Suppressor macrophage treated with lipopolysaccharide for 4 hours (primary cell): ENCODE measurements at regions not wholly inside any gene's neighbourhood (a gene's known extent, or its start where the extent isn't known, plus 50 kb on each side); places are given as distances from the start of the nearest gene placed in this dataset.

Experiments
- DNase-seq: peaks from one replicate; pipeline ENCODE4 v3.0.0-alpha.2; 2020

- DNase-seq = peak; percentile 25
Observed at GRCh38 chr1:209454340-209454994, 129.0 kb upstream of the CAMK1G start.

GRCh38 chr1:209455145-209455544, 128.4 kb upstream of the CAMK1G start:
- DNase-seq = peak; percentile 32

GRCh38 chr1:209455661-209456358, 127.7 kb upstream of the CAMK1G start:
- no peak for DNase-seq

GRCh38 chr1:209456878-209457277, 126.6 kb upstream of the CAMK1G start:
- peak; percentile 27 for DNase-seq

GRCh38 chr1:209457401-209458125, 126.0 kb upstream of the CAMK1G start:
- DNase-seq = no peak

GRCh38 chr1:209458921-209459320, 124.6 kb upstream of the CAMK1G start:
- no peak for DNase-seq

- peak; percentile 20 for DNase-seq
Observed at GRCh38 chr1:209461168-209461567, 122.3 kb upstream of the CAMK1G start.

GRCh38 chr1:209462433-209462832, 121.1 kb upstream of the CAMK1G start:
- no peak for DNase-seq

GRCh38 chr1:209463441-209463840, 120.1 kb upstream of the CAMK1G start:
- peak; percentile 24 for DNase-seq

- no peak for DNase-seq
Observed at GRCh38 chr1:209473025-209473424, 110.5 kb upstream of the CAMK1G start.

GRCh38 chr1:209480345-209480744, 103.2 kb upstream of the CAMK1G start:
- no peak for DNase-seq

- DNase-seq = no peak
Observed at GRCh38 chr1:209483691-209484090, 99.8 kb upstream of the CAMK1G start.

- DNase-seq = no peak
Observed at GRCh38 chr1:209484429-209484828, 99.1 kb upstream of the CAMK1G start.

- DNase-seq = no peak
Observed at GRCh38 chr1:209485167-209485566, 98.3 kb upstream of the CAMK1G start.

GRCh38 chr1:209485751-209486150, 97.8 kb upstream of the CAMK1G start:
- no peak for DNase-seq

- DNase-seq = no peak
Observed at GRCh38 chr1:209486861-209487593, 96.5 kb upstream of the CAMK1G start.

- no peak for DNase-seq
Observed at GRCh38 chr1:209490013-209490412, 93.5 kb upstream of the CAMK1G start.

GRCh38 chr1:209491031-209491430, 92.5 kb upstream of the CAMK1G start:
- no peak for DNase-seq

- DNase-seq = no peak
Observed at GRCh38 chr1:209491496-209491895, 92.0 kb upstream of the CAMK1G start.

GRCh38 chr1:209491897-209492296, 91.6 kb upstream of the CAMK1G start:
- no peak for DNase-seq

- peak; percentile 17 for DNase-seq
Observed at GRCh38 chr1:209493559-209493958, 90.0 kb upstream of the CAMK1G start.

- no peak for DNase-seq
Observed at GRCh38 chr1:209497729-209498128, 85.8 kb upstream of the CAMK1G start.

- DNase-seq = no peak
Observed at GRCh38 chr1:209500993-209501392, 82.5 kb upstream of the CAMK1G start.
